ENCODE measurements at regions not wholly inside any gene's neighbourhood (a gene's known extent, or its start where the extent isn't known, plus 50 kb on each side); places are given as distances from the start of the nearest gene placed in this dataset.

- DNase-seq (ENCODE audit: low spot score): no peak
Observed at GRCh38 chr4:128601991-128602695, 207.4 kb upstream of the JADE1 start.

DNA sequence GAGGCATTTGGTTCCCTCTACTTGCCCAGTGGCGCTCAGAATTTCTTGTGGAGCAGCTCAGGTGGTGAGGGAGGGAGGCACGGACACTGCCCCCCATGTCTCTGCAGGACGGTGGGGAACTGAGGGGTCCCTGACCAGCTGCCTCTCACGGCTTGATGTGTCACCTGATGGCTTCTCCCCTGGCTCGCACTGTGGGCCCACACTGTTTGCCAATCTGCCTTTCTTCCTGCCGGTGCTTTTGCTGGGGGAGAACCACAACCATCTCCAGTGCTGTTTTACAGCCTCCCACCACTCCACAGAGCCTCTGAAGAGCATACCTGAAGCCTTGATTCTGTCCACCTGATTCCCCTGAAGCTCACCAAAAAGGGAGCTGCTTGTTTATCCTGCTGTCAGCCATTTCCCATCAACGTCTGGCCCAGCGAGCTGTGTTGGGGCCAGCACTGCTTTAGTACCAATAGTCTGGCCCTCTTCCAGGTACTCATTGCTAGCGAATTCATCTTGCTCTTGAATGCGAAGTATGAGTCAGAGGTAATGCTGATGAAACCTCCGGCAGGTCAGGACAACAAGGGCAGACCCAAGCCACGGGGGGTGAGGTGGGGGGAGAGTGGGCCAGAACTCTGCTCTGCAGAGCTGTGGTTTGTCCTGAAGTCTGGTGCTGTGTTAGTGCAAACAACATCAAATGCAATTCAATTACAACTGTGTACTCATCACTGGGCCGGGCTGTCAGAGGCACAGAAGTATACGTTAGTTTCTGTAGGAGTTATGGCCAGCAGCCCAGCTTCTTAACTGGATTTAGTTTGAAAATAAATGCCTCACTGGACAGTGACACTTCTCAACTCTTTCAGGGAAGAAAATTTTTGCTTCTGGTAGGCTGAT is 208.3 kb upstream of the JADE1 start:
- DNase-seq (ENCODE audit: low spot score): no peak

DNA sequence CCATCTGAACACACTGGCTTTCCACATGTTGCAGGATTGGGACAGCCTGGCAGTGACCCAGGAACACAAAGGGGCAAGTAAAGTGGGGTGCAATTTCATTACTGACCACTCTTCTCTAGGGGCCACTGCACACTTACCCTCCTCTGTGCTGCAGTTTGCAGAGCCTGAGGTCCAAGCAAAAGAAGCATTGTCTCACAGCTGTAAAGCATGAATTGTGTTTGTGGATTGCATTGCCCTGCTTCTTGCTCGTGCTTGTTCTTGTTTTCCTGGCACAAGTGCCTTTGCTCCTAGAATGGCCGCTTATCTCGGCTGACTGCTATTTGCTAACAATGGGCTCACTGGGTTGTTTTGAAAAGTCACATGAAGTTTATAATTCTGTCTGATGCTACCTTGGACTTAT is 209.1 kb upstream of the JADE1 start:
- DNase-seq (ENCODE audit: low spot score): no peak

DNA sequence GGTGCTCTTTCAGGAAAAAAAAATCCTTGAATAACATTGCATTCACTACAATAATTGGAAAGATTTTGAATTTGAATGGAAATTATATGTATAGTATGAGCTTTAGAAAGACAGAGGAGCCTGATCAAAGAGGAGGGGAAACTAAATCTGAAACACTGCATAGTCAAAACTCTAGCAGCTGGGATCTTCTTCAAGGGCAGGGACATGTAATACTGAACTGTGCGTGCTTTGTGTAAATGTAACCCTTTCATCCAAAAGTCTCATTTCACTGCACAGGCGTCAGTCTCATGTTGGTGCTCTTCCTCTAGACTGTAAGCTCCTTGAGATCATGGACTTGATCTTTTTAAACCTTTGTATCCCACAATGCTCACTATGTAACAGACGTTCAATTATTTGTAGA is 212.0 kb upstream of the JADE1 start:
- no peak for DNase-seq (ENCODE audit: low spot score)

DNA sequence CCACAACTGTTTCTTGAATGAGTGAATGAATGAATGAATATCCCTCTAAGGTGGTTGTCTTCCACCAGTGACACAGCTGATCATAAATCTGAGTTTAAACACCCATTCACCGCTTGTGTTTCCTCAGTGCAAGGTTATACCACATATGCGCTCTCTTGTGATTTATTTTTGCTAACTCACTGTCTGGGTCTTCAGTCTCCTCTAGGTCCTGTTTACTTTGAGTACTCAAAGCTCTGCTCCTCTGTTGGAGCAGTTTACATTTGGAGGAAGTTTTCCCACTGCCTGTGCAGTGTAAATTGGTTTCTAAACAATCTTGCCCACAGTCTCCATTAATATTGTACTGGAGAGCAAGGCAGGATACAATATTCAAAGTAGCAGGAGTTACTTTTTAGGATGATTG is 212.6 kb upstream of the JADE1 start:
- DNase-seq (ENCODE audit: low spot score): no peak

DNA sequence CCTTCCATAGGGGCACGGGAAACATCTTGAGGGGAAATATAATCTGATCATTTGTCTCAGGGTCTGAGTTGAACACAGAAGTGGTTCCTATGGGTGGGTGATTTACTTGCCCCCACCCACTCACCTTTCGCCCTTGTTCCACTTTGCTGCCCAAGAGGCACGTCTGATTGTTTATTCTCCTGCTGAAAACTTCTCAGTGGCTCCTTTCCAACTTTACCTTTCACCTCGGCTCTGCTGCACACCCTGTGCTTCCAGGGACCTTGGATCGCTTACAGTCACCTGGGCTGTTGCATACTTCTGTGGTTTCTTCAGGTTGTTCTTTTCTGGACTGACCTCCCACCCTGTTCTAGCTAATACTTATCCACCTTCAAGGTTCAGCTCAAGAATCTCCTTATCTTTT is 213.4 kb upstream of the JADE1 start:
- DNase-seq (ENCODE audit: low spot score): no peak

- no peak for DNase-seq (ENCODE audit: low spot score)
Observed at GRCh38 chr4:128591482-128591881, 218.0 kb upstream of the JADE1 start.

DNA sequence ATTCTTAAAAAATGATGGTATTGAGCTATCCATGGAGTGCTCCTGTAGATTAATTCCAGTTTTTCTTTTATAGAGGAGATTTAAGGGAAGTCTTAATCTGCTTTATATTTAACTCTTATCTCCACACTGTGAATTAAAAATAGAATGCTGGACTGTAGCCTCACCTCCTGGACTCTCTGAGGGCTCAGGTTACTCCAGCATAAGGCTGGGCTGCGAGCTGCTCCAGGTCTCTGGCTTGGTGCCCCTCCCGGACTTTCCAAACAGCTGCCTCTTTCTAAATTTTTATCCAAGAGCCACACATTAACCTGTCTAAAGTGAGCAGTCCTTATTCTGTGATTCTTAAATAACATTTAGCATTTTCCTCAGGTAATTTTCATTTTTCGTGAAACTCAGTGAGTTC is 218.7 kb upstream of the JADE1 start:
- no peak for DNase-seq (ENCODE audit: low spot score)

- no peak for DNase-seq (ENCODE audit: low spot score)
Observed at GRCh38 chr4:128590034-128590740, 219.3 kb upstream of the JADE1 start.

- no peak for DNase-seq (ENCODE audit: low spot score)
Observed at GRCh38 chr4:128589384-128589965, 220.0 kb upstream of the JADE1 start.

DNA sequence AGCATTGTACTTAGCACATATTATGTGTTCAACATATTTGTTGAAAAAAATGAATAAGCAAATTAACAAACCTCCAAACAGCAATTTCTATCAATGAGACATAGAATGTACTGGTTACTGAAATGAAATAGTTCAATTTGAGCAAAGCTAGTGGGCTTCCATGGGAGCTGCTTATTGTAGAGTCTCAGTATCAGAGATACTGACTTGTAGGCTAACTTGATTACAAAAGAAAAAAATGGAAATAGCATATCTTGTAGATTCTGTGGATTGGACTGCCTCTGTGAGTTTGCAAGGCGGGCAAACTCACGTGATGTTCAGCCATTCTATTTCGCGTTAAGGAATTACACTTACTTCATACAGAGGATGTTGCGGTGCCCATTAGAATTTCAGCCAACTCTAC is 222.1 kb upstream of the JADE1 start:
- no peak for DNase-seq (ENCODE audit: low spot score)

DNA sequence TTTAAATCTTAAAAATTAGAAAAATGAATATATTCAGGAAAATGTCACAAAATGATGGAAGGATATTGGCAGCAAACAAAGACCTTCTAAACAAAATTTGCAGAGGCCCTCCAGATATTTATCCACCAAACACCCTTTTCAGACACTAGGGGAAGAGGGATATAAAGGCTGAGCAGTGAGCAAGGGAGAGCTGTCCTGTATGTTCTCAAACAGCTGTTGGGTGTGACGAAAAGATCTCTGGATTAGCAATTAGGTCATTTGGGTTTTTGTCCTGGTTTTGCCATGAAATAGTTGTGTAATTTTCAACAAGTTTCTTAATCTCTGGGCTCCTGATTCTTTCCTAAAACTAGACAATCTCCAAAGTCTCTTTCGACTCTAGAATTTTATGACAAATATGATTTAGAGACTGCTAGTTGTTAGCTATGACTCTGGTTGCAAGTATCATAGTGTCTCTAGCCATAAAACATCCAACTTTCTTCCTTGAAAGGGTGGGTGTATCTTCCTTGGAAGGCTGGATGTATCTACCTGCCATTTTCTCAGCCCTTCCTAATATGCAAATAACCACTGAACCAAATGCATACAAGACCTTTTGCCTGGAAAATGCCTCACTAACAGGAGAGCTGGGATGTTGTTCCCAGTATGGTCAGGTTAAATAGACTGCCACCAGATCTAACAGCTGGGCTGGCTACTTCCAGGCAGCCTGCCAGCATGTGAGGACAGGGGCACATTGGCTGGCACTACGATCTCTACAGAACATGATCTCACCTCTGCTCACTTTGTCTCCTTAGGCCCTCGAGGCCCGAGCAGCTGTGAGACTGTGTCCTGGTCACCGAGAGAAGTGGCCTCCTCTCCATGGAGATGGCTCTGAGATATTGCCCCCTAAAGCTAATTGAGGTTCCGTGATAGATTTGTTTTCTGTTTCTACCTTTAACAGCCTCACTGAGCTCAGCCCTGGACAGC is 225.5 kb upstream of the JADE1 start:
- no peak for DNase-seq (ENCODE audit: low spot score)

DNA sequence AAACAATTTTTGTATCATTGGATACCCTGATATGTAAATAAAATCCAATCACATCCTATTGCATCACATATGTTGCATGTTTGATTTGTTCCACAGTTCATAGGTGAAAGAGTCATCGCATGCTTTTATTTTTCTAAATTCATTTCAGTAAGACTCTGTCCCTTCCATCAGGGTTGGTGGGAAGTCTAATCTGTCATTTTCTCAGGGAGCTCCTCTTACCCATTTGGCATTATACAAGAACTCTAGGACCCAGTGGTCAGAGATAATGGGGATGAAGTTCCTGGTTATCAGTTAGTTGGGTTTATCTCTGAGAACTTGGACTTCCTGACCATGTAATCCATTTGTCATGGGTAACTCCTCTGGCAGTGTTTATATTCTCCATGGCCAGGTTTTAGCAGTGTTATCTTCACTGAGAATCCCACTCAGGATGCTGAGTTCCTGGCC is 227.1 kb upstream of the JADE1 start:
- no peak for DNase-seq (ENCODE audit: low spot score)

- no peak for DNase-seq (ENCODE audit: low spot score)
Observed at GRCh38 chr4:128579154-128579853, 230.2 kb upstream of the JADE1 start.

DNA sequence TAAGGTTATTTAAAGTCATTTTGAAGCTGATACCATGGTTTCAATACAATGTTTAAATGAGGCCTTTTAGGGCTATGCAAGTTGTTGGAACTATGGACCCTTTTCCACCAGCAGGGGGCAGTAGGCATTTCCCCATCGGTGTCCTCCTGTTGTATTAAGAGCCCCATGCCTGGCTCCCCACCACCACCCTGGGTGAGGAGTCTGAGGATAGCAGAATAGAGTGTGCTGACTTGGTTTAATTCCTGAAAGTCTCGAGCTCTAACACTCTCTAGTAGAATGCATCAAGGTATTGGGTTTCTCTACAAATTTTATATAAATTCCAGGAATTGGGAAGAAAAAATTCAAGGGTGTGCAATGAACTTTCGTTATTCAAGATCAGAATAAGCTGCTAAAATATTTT is 234.8 kb upstream of the JADE1 start:
- DNase-seq (ENCODE audit: low spot score): peak; percentile 79

DNA sequence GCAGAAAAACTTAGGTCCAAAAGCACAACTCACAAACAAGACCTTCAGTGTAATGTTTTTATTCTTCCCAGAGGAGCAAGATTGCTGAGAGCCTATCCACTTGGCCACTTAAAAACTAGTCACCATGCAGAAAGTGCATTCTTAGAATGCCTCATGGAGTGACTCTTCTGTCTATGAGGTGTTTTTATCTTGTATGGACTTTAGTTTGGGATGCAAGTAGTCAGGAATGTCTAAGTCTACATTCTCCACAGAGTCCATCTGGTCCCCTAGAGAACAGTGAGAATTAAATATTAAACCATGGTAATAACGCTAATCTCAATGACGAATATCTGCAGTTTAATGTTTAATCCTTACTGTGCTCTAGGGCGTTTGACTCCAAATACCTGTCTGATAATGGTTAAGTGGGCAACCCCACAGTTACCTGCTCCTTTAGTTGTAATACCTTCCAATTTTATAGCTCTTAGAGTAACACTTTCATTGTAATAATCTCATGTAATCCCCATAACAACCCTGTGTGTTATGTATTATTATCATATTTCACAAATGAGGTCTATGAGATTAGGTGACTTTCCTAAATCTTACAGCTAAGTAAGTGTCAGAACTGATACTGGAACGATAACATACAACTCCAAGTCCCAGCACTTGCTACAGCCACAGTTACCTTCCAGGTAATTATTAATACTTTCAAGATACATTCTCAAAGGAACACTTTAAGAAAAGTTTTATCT is 235.6 kb upstream of the JADE1 start:
- DNase-seq (ENCODE audit: low spot score): no peak

GRCh38 chr4:128572778-128573241 is 236.7 kb upstream of the JADE1 start:
- no peak for DNase-seq (ENCODE audit: low spot score)

- DNase-seq (ENCODE audit: low spot score): no peak
Observed at GRCh38 chr4:128571747-128572146, 237.8 kb upstream of the JADE1 start.

- DNase-seq (ENCODE audit: low spot score): no peak
Observed at GRCh38 chr4:128570387-128570975, 239.0 kb upstream of the JADE1 start.
